SK-N-SH (cell line): ENCODE measurements at regions not wholly inside any gene's neighbourhood (a gene's known extent, or its start where the extent isn't known, plus 50 kb on each side); places are given as distances from the start of the nearest gene placed in this dataset.

ENCODE experiments used
- ELF1 ChIP-seq: IDR thresholded peaks from 2 replicates; pipeline ENCODE4 v1.4.0; 2012
- EZH2phosphoT487 ChIP-seq: fragments of 200-600 bp; sonication (generic); IDR thresholded peaks from 2 replicates; pipeline ENCODE4 v1.6.1; 2017; ENCODE audit warnings: low read depth, mixed run types, mild to moderate bottlenecking, antibody characterized with exemption, moderate library complexity, borderline replicate concordance
- GATA2 ChIP-seq: sonication (generic); formaldehyde crosslinking; IDR thresholded peaks from 2 replicates; pipeline ENCODE4 v1.5.0; 2020; ENCODE audit warnings: mild to moderate bottlenecking, missing genetic modification reagents
- POLR2AphosphoS5 ChIP-seq: IDR thresholded peaks from 2 replicates; pipeline ENCODE4 v1.6.1; 2012; ENCODE audit warnings: low read depth, low read length

- TF ChIP-seq ELF1, result no peak
- no peak for TF ChIP-seq GATA2 (CRISPR knock-in tag)
- TF ChIP-seq POLR2AphosphoS5, result no peak
- no peak for TF ChIP-seq EZH2phosphoT487
These were observed 52.0 kb upstream of the CHST11 start for GRCh38 chr12:104404781-104405180.
